Activated CD4-positive, alpha-beta T cell treated with anti-CD3 and anti-CD28 coated beads, Interleukin-2, amount 50 U/mL, for 16 hours (primary cell): ENCODE measurements at regions not wholly inside any gene's neighbourhood (a gene's known extent, or its start where the extent isn't known, plus 50 kb on each side); places are given as distances from the start of the nearest gene placed in this dataset.
"Not testable (repeated sequence)": the region's sequence is repeated elsewhere in the genome, so short reads cannot be mapped to it uniquely, and the experiment has no call there.

Experiments used
- DNase-seq: peaks from one replicate; pipeline ENCODE4 v3.0.0-alpha.2; 2020

DNA sequence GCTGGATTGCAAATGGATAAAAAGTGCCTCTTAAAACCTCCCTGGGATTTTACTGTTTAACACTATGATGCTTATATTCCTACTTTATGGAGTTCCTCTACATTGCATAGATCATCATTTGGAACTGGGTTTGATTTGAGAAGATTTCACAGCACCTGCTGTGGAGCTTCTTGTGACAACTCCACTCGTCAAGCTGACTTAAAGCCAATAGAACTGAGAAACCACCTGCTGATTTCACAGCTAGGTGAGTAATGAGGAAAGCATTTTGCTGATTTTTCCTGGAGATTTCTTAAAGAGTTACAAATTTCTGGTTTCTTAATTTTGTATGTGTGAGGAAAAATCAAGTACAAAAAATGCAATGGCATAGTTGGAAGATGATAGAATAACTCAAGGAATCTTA, 739.1 kb upstream of the LRRTM1 start:
- DNase-seq = no peak

DNA sequence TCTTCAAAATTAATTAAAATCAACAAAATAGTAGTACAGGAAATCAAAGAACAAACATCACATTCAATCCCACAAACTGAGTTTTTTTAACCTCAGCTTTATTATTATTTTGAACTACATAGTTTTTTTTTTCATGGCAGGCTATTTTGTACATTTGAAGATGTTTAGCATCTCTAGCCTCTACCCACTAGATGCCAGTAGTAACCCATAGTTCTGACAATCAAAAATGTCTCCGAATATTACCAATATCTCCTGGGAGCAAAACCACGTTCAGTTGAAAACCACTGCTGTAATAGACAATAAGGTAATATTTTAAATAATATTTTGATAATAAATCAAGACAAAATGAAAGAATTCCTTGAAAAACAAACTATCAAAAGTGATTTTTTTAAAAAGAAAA, 702.6 kb upstream of the LRRTM1 start:
- DNase-seq = no peak

DNA sequence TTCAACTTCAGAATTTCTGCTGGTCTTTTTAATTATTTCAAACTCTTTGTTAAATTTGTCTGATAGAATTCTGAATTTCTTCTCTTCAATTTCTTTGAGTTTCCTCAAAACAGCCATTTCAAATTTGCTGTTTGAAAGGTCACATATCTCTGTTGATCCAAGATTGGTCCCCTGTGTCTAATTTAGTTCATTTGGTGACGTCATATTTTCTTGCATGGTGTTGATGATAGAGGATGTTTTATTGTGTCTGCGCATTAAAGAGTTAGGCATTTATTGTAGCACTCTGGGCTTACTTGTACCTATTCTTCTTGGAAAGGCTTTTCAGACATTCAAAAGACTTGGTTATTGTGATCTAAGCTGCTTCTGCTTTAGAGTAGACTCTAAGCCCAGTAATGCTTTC, 698.4 kb upstream of the LRRTM1 start:
- no peak for DNase-seq

DNA sequence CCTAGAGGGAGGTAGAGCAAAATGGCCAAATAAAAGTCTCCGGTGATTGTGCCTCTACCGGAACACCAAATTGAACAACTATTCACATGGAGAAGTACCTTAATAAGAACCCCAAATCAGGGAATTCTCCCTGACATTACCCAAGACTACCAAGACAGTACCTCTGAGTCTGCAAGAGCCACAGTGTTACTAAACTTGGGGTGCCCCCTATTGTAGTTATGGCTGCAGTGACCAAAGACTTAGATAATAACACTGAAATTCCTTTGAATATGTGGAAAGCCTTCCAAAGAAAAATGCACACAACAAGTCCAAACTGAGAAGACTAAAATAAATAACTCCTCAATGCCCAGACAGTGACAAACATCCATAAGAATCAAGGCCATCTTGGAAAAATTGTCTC, 682.9 kb upstream of the LRRTM1 start:
- no peak for DNase-seq

DNA sequence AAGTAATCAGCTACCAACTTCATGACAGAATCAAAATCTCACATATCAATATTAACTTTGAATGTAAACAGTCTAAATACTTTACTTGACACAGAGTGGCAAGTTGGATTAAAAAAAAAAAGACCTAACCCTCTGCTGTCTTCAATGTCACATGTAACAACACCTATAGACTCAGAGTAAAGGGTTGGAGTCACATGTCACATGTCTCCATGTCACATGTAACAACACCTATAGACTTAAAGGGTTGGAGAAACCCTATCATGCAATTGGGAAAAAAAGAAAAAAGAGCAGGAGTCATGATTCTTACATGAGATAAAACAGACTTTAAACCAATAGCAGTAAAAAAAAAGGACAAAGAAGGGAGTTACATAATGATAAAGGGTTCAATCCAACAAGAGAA, 665.3 kb upstream of the LRRTM1 start:
- DNase-seq = no peak

DNA sequence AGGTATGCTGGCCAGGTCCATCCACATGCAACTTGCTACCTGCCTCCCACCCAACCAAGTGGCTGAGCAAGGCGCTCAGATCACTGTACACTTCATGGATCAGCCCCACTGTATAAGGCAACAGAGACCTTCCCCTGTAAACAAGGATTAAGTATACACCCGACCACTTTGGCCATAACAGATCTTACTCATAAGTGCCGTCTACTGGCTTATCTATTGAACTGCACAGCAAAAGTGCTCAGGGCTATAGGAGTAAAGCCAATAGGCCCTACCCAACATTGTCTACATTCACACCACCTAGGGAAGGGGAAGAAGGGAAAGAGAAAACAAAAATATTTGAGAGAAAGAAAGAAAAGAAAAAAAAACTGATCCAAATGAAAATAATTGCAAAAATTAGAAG, 663.9 kb upstream of the LRRTM1 start:
- no peak for DNase-seq

DNA sequence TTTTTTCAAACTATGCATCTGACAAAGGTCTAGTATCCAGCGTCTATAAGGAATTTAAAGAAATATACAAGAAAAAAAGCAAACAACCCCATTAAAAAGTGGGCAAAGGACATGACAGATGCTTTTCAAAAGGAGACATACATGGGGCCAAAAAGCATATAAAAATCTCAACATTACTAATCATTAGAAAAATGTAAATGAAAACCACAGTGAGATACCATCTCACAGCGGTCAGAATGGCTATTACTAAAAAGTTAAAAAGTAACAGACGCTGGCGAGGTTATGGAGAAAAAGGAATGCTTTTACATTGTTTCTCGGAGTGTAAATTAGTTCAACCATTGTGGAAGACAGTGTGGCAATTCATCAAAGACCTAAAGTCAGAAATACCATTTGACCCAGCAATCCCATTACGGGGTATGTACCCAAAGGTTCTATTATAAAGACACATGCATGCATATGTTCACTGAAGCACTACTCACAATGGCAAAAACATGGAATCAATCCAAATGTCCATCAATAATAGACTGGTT, 643.1 kb upstream of the LRRTM1 start:
- DNase-seq = no peak

DNA sequence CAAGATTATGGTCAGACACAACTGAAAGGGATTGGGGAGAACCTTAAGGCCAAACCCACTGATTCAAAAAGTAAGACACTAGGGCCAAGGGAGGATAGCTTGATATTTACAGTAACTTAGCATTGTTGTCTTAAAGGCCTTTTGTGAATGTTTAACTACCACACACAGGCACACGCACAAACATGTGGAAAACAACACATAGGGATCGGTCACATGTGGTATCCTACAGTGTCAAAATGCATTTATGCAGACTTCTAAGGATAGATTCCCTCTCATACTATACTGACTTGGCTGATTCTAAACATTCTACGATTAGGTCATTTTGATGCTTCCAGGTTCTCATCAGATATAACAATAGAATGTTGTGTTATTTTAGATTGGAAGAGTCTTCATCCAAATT, 638.9 kb upstream of the LRRTM1 start:
- no peak for DNase-seq

DNA sequence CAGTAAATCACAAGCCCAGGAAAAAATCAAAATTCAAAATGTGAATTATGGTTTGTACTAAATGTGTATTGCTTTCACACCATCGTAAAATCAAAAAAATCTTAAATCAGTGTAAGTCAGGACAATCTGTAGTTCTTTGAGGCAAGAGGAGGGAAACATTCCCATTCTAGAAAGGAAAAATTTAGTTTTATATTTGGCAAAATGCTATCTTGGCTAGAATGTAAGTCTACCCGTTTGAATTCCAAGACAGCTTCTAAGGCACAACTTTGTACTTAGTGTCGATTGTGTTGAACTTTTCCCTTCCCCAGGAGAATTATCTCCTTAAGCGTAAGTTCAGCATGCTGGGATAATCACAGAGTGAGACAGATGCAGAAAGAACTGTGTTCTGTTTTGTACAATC, 638.2 kb upstream of the LRRTM1 start:
- DNase-seq = no peak

DNA sequence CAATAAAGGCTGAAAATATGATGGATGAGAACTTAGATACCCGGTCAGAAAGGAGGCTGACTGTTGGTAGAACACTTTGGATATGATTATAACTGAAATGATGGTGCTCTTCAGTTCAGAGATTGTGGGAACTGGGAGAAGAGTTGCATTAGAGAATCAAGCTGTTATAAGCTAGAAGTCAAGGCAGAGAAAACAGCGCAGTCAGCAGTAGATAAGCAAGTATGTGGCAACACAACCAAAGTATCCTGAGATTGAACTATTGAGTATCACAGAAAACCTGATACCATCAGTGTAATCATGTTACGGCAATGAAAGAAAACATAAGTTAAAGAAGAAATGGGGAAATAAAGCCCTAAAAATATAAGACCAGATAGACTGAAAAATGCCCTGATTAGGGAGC, 633.9 kb upstream of the LRRTM1 start:
- DNase-seq = no peak

DNA sequence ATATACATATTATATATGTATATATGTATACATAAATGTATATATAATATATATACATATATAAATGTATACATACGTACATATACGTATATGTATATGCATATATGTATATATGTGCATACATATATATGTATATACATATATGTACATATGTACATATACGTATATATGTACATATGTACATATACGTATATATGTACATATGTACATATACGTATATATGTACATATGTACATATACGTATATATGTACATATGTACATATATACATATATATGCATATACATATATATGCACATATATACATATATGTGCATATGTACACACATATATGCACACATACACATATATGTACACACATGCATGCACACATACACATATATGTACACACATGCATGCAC, 627.3 kb upstream of the LRRTM1 start:
- not testable (repeated sequence) for DNase-seq

DNA sequence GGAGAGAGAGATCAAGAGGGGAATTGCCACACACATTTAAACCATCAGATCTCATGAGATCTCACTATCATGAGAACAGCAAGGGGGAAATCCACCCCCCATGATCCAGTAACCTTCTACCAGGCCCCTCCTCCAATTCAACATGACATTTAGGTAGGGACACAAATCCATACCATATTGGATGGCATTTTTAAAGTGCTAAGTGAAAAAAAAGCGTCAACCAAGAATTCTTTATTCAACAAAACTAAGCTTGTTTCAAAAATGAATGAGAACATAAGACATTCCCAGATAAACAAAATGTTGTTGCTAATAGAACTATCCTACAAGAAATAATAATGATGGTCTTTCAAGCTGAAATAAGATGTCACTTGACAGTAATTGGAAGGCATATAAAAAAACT, 626.2 kb upstream of the LRRTM1 start:
- no peak for DNase-seq

DNA sequence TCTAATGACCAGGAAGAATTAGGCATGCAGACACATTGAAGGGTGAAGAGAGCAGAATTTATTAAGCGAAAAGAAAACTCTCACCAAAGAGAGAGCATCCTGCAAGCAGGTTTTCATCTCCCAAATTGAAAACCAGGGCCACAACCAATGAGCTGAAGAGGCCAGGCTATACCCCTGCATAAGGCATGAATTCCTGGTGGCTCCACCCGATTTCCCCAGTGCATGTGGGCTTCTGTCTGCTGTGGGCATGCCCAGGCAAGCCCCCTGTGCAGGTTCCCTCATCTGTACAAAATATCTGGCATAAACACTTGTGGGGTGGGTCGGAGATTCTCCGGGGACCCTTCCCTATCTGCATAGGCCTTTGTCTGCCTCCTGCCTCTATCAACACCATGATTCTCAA, 621.6 kb upstream of the LRRTM1 start:
- DNase-seq = no peak

DNA sequence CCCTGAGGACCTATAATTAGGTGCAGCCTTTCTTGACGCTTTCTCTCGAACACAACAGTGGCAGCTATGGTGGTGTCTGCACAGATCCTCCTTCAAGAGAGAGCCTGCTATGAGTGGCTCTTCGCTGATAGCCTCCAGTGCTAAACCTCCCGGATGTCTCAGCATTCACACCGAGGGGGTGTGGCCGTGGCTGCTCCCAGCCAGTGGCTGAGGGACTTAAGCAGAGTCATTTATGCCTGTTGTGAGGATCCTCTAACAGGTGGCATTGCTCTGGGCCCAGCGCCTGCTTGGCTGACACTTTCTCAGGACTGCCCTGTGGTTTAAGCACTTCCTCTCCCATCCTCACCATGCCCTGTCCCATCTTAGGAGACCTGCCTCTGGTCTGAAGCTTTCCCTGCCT, 592.0 kb upstream of the LRRTM1 start:
- no peak for DNase-seq

DNA sequence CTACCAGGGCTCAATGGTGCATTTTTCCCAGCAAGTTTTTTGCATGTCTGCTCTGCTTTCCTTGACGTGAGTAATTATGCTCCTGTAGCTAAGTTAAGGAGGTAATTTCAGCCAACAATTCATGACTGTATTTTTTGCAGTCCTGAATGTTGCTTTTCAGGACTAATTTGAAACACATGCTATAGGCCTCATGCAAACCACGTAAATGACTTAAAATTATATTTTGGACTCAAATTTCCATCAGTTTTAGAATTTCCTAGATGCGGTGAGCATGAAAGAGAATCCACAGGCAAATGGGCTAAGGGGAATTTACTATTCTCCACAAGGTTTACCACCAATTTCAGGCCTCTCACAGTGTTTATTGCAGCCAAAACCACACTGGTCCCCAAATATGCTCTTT, 589.9 kb upstream of the LRRTM1 start:
- DNase-seq = no peak

DNA sequence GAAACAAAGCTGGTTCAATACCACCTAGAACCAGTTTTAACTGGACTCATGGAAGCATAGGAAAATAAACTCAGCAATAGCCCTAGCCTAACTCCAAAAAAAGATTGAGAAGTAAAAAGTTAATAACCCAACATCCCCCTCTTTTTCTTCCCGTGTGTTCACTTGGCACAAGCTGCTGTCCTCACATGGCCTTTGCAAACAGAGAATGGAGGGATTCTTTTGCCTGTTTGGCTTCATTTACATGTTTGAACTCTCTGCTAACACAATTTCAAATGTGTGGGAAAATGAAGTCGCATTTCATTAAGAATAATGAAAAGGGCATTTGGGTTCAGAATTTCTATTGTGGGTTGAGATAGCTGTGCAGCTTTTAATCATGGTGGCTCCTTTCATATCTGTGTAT, 589.2 kb upstream of the LRRTM1 start:
- no peak for DNase-seq

DNA sequence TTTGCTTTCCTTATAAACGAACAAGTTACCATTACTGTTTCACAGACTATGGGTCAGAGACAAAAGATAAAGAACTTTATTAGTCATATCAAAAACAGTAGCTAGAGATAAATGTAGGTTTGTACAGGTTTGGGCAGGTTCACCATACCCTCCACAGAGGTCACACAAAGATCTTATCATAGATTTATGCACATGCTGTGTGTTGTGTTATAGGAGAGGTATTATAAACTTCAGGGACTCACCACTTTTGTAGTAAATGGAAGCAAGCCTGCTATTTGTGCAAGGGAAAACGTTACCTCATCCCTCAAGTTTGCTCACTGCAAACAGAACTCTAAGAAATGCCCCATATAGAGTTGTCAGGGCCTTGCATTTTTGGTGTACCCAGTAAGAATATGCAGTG, 584.5 kb upstream of the LRRTM1 start:
- no peak for DNase-seq

DNA sequence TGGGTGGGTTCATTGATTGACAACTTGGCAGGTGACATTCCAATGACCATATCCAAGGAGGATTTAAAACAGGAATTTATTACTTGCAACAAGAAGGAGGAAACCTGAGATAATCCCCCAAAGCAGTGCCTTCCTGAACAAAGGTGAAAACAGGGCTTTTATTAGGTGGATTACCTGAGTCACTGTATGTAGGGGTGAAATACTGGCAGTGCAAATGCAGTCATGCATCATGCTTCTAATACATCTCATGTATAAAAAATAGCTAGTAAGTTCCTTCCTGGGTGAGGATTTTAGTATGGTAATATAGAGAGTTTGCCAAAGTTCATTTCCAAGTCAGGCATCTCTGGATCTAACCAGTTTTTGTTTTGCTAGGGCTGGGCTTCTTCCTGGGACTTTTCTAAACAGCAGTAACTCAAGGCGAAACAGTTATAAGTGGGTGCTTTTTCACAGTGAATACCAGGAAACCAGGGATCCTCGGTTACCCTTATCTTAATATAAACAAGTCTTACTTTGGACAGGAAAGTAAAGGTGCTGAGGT, 583.4 kb upstream of the LRRTM1 start:
- DNase-seq = no peak

DNA sequence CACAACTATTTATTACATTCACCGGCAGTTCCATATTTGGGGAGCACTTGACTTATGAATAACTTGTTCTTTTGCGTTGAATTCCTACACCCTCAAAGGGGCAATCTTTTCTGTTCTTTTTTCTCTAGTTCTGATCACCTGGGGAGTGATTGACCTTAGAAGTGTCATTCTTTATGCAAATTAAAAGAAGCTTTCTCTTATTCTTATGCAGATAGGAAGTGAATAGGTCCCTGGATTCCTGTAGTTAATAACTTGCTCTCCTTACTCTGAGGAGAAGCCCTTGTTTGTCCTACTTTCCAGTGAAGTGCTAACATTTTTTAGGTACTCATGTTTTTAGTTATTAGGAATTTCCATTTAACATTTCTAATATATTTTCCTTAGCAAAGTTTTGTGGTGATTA, 569.8 kb upstream of the LRRTM1 start:
- no peak for DNase-seq

DNA sequence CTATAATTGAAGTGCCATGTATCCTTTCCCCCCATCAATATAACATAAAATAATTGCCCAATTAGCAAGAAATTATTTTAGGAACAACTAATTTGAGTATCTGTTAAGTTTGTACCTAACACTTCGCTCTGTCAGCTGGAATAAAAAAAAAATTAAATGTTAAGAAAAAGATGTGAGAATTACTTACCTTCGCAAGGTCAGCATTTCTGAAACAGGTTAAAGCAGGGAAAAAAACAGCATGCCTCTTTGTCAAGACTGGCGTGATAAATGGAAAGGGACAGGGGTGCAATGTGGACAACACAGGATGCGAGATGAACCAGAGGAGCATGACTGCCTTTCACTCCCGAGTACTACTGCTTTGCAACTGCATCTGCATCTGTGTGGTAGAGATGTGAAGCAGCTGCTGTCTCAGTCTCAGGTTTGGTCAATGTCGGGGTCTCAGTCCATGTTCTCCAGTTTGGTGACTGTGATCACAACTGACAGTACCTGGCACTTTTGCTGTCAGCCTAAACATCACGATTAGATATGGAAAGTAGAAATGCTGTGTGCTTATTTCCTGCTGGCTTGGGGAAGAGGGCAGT, 565.4 kb upstream of the LRRTM1 start:
- no peak for DNase-seq

DNA sequence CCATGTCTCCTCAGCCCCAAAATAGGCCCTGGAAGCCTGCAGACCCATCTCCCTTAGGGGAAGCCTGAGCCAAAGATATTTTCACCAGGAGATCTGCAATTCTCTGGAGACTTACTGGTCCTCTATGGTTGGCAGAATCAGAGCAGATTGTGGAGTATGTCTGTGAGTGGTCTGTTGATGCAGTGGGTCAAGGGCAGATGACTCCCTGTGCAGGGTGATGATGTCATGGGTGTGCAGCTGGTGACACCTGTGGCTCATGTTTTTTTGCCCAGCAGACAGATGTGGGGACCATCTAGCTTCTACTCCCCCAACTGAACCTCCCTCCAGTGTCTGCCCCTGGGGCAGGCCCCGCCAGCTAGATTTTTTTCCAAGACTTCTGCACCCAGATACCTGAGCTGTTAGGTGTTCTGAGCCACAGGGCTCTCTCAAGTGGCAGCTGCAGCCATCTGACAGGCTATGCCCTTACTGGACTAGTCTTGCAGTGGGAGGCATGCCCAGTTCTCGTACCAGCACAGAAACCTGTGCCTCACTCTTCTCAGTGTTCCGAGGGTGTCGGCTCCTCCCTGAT, 558.7 kb upstream of the LRRTM1 start:
- DNase-seq = no peak

DNA sequence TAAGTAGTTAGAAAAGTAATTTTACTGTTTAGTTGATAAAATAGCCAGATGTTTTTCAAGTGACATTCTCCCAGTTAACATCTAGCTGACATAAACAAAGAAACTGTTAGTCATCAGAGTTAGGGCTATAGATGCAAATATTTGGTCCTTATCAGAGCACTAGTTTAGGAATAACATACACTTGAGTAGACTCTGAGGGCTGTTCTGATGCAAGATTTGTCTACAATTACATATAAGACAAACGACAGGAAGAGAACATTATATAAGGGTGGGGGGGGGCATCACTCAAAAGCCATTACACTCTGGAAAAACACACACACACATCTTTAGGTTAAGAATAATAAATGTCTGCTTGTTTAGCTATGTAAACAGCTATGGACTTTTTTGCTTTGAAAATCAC, 554.4 kb upstream of the LRRTM1 start:
- no peak for DNase-seq

DNA sequence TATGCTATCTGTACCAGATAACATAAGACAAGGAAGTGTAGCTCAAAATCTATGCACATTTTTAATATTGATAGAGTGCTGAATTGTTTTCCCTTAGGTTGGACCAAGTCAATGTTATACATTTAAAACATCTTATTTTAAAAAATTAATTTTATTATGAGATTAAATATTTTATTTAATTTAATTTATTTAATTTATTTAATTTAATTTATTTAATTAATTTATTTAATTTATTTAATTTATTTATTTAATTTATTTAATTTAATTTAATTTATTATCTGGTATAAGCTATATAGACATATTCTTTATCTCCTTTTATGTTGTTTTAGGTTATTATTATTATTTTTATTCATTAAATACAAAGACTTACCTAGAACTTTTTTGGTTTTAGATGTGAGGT, 551.7 kb upstream of the LRRTM1 start:
- no peak for DNase-seq

DNA sequence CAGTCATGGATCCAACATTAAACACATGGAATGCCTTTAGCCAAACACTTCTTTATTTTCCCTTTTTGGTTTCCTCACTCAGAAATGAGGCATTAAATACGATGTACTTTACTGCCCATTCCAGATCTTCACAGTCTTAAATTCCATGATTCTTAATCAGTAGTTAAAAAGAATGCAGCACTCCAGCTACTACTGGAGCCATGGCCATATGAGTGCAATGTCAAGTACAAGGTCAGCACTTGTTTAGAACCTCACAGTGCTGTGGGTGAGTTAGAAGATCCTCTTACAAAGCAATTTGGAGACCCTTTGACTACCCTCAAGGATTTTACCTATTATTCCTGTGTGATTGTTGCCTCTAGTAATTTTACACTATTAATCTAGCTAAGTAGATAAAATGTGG, 550.3 kb upstream of the LRRTM1 start:
- no peak for DNase-seq

DNA sequence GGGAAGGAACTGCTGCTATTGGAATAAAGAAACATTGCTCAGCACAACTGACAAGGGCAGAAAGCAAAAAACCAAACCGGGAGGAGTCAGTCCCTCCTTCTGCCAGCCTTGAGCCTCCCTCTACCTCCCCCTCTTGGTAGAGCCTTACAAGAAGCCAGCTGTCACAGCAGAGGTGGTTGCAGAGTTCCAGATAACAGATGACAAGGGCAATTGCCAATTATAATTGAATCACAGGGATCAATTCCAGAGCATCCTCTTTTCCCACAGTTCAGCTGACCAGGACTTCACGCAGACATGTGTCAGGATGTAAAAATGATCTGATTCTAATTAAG, 548.2 kb upstream of the LRRTM1 start:
- DNase-seq = no peak
